Epidermal melanocyte (primary cell): ENCODE measurements at regions not wholly inside any gene's neighbourhood (a gene's known extent, or its start where the extent isn't known, plus 50 kb on each side); places are given as distances from the start of the nearest gene placed in this dataset.
A peak's percentile ranks its signal among the peaks of the same experiment; 100 is the strongest.

Experiments used
- DNase-seq: peaks from one replicate; pipeline ENCODE4 v3.0.0; 2011; ENCODE audit warnings: low spot score; ENCODE audit not compliant: insufficient read length

GRCh38 chr1:219404629-219405028, 208.3 kb downstream of the ZC3H11B start:
- DNase-seq = no peak

- DNase-seq = no peak
Measured at GRCh38 chr1:219402925-219403324, 210.0 kb downstream of the ZC3H11B start.

GRCh38 chr1:219401724-219402625, 210.9 kb downstream of the ZC3H11B start:
- DNase-seq = no peak

- DNase-seq = no peak
Measured at GRCh38 chr1:219399446-219399845, 213.5 kb downstream of the ZC3H11B start.

DNA sequence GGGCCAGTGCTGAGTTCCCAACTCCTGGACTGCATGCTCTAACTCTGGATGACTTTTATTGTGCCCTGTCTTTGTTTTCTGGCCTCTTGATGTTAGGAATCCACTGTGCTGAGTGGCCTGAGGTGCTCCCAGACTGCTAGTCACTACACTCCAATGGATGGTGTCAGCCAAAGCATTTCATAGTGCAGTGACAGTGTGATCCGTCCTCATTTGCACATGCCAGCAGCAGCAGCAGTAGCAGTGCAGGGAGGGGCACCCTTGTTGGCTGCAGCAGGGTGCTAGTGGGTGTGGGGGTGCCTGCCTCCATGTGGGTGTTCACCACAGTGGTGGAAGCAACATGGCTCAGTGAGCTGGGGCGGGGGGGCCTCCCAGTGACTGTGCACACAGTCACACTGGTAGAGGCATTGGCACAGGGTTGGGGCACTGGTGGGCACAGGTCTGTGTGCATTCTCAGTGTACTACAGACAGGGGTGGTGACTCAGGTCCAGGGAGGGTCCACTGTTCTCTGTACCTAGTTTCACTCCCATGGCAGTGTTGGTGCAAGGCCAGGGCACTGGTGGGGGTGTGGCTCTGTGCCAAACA, 214.0 kb downstream of the ZC3H11B start:
- DNase-seq = no peak

DNA sequence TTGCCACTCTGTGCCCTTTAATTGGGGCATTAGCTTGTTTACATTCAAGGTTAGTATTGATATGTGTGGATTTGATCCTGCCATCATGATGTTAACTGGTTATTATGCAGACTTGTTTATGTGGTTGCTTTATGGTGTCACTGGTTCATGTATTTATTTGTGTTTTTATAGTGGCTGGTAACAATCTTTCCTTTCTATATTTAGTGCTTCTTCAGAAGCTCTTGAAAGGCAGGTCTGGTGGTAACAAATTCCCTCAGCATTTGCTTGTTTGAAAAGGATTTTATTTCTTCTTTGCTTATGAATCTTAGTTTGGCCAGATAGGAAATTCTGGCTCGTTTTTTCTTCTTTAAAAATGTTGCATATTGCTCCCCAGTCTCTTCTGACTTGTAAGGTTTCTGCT, 215.4 kb downstream of the ZC3H11B start:
- no peak for DNase-seq

GRCh38 chr1:219391297-219391696, 217.6 kb downstream of the LYPLAL1 start:
- DNase-seq = no peak

GRCh38 chr1:219387211-219387610, 213.5 kb downstream of the LYPLAL1 start:
- no peak for DNase-seq

GRCh38 chr1:219385787-219386427, 212.2 kb downstream of the LYPLAL1 start:
- peak; percentile 26 for DNase-seq

DNA sequence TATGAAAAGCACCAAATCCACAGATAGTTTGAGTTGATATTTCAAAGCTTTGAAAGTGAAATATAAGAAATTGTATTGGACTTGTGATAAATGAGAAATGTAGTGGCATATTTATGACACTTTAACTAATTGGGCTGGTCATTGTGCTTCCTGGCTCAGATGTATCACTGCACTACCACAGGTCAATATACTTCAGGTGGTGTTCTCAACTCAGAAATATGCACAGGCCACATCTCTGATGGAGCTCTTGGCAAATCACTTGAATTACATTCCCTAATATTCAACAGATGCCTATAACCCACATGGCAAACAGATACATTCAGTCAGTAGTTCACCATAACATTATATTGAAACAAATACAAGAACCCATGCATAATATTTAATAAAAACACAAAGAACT, 209.6 kb downstream of the LYPLAL1 start:
- no peak for DNase-seq

DNA sequence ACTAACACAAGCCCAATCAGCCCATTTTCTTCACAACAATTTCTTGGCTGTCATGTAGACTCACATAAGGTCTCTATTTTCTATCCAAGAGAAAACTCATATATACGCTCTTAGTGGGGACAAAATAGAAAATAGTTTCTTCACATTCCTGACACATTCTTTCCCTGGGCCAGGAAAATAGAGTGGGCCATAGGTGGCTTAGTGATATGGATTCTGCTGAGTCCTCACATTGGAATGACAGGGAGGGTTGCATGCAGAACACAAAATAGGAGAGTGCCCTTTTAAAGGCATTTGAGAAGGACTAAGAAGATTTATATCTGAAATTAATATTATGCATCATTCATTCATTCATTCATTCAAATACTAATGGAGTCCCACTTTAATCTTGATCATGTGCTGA, 207.7 kb downstream of the LYPLAL1 start:
- no peak for DNase-seq

DNA sequence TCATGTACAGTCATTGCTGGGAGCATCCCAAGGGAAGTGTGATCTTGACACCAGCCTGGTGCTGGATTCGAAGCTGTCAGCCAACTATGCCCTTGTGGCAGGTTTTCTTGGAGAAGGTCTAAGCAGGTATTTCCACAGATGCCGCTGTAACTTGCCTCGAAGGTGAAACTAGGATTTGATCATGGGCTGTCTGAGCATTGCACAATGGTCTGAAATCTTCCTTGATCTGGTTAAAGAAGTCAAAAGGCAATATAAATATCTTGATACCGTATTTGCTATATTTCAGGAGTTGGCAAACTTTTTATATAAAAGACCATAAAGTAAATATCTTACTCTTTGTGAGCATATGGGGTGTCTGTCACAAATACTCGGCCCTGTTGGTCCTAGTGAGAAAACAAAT, 206.8 kb downstream of the LYPLAL1 start:
- no peak for DNase-seq

DNA sequence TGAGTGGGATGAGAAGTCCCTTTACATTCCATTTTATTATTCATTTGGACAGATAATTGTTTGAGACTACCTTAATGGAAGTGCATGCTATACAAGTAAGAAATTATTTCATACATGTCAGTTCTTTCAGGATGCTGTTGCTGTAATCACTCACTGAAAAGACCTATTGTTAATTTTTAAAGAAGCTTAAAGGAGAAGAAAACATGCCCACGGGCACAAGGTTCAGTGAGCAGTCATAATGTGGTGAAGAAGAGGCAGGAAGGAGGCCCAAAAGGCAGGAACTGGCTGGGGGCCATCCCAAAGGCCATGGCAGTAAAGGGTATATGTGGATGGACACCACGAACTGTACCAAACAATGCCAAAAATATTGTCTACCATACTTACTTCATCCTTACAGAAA, 206.0 kb downstream of the LYPLAL1 start:
- no peak for DNase-seq

DNA sequence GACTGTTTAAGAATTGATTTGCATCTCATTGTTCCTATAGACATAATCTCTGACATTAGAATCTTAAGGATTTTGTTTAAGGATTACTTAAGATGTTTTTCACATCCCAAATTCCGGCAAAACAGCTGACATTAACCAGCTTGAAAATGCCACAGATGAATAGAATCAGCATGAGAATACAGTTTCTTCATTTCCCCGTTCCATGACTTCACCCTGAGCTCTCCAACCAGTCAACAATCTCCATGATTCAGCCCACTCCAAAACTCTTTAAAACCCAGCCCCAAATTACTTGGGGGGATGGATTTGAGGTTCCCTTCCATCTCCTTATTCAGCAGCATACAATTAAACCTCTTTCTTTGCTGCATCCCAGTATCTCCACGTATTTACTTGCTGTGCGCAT, 201.0 kb downstream of the LYPLAL1 start:
- no peak for DNase-seq

- no peak for DNase-seq
Measured at GRCh38 chr1:219374046-219374566, 200.4 kb downstream of the LYPLAL1 start.

DNA sequence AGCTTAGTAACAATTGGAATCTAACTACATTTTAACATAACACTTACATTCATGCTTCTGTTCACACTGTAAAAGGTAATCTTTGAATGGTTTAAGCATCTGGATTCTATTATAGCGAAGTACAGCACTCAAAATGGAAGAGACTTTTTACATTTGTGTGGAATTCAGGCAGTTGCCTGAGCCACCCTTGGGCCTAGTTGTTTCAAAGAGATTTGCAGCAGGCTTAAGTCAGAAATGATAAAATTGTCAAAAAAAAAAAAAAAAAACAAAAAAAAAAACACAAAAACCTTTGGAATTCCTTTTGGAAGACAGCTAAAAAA, 199.9 kb downstream of the LYPLAL1 start:
- DNase-seq = no peak

DNA sequence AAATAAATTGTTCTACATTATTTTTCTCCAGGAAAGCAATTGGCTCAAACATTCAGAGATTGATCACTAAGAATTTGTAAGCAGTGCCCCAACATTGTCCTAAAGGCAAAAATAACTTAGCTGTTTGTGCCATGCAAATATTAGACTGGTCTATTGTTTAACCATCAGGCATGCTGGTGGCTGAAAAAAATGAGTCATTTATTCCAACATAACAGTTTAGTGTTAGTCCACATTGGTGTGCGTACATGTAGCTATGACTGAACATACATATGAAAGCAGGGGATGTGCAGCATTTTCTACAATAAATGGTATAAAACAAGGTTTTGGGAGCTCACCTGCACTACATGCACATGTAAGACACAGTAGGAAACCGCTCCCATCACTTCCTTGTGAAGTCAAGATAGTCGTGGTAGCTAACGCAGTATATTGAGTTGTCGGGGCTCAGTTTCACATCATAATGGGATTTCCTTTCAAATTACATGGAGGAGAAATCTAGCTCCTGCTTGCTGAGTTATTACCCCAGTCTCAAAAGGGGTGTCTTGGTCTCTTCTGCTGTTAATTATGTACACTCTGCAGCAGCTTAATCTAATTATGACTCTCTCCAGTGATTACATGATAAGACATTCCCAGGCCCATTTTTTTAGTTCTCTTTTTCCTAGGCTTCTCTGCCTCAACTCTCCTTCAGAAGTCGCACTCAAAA, 199.4 kb downstream of the LYPLAL1 start:
- DNase-seq = no peak

DNA sequence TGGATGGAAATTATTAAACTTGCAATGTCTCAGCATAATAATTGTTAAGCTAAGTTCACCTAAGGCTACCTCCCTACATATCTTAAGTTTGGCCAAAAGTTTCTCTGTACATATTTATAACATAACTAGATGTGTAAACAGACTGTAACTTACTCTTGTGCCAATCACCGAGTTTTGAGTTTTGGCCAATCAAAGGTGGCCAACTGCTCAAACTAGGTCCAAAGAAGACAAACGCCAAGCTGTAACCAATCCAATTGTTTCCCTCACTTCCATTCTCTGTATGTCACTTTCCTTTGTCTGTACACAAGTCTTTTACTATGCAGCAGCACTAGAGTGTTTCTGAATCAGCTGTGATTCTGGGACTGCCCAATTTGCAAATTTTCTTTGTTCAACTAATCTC, 197.8 kb downstream of the LYPLAL1 start:
- DNase-seq = no peak

DNA sequence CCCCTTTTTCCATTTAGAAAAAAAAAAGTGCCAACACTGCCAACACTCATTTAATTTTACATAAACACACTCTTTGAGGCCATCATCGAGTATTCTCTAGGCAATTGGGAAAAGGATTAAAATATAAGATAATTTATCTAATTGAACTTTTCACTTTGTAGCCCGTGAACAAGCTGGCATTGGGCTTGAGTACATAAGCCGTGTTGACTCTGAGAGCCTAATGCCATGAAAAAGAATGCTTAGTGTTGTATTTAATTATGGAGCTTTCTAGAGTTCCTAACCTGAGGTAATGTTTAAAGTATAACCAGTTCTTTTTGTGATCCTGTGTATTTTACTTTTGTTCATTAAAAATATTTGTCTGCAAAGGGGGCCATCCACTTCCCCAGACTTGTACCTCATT, 193.8 kb downstream of the LYPLAL1 start:
- DNase-seq = no peak

DNA sequence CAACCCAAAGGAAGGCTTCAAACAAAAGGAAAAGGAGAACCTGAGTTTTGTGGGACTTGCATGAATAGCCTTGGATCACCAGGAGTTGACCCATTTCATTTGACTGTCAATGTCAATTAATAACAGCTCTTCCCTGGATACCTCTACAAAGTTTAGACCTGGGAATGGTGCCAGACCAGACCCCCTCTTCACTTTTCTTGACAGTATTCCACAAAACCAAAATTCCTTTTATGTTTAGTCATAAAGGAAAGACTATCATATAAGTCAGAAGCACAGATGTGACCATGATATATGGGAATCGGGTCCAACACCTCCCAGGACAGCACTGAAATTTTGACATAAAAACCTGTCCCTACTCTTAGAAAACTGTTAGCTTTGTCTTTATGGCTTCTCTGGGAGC, 191.8 kb downstream of the LYPLAL1 start:
- DNase-seq = no peak

- no peak for DNase-seq
Measured at GRCh38 chr1:219362702-219363101, 189.0 kb downstream of the LYPLAL1 start.

GRCh38 chr1:219359126-219359525, 185.4 kb downstream of the LYPLAL1 start:
- DNase-seq = no peak
